Activated CD8-positive, alpha-beta memory T cell treated with anti-CD3 and anti-CD28 coated beads, Interleukin-2, amount 50 U/mL, for 48 hours (primary cell): ENCODE measurements at regions not wholly inside any gene's neighbourhood (a gene's known extent, or its start where the extent isn't known, plus 50 kb on each side); places are given as distances from the start of the nearest gene placed in this dataset.
"Not testable (repeated sequence)": the region's sequence is repeated elsewhere in the genome, so short reads cannot be mapped to it uniquely, and the experiment has no call there.

Experiments
- DNase-seq: peaks from one replicate; pipeline ENCODE4 v3.0.0-alpha.2; 2020

GRCh38 chr1:4461726-4462290, 192.6 kb upstream of the AJAP1 start:
- no peak for DNase-seq

GRCh38 chr1:4462831-4463484, 191.5 kb upstream of the AJAP1 start:
- DNase-seq: no peak

- DNase-seq: no peak
Observed at GRCh38 chr1:4463631-4464030, 190.8 kb upstream of the AJAP1 start.

GRCh38 chr1:4464478-4464877, 189.9 kb upstream of the AJAP1 start:
- DNase-seq: no peak

GRCh38 chr1:4467241-4467640, 187.2 kb upstream of the AJAP1 start:
- DNase-seq: no peak

GRCh38 chr1:4468386-4468785, 186.0 kb upstream of the AJAP1 start:
- no peak for DNase-seq

GRCh38 chr1:4468804-4469514, 185.4 kb upstream of the AJAP1 start:
- no peak for DNase-seq

GRCh38 chr1:4476394-4476793, 178.0 kb upstream of the AJAP1 start:
- no peak for DNase-seq

GRCh38 chr1:4481451-4481850, 173.0 kb upstream of the AJAP1 start:
- no peak for DNase-seq

- no peak for DNase-seq
Observed at GRCh38 chr1:4482526-4482925, 171.9 kb upstream of the AJAP1 start.

- DNase-seq: no peak
Observed at GRCh38 chr1:4483021-4483625, 171.3 kb upstream of the AJAP1 start.

- DNase-seq: no peak
Observed at GRCh38 chr1:4485398-4485797, 169.0 kb upstream of the AJAP1 start.

GRCh38 chr1:4485878-4486277, 168.5 kb upstream of the AJAP1 start:
- DNase-seq: no peak

GRCh38 chr1:4486408-4487120, 167.8 kb upstream of the AJAP1 start:
- DNase-seq: no peak

GRCh38 chr1:4488018-4488417, 166.4 kb upstream of the AJAP1 start:
- DNase-seq: no peak

GRCh38 chr1:4489486-4489885, 164.9 kb upstream of the AJAP1 start:
- DNase-seq: no peak

GRCh38 chr1:4489992-4490391, 164.4 kb upstream of the AJAP1 start:
- DNase-seq: not testable (repeated sequence)

GRCh38 chr1:4494027-4494426, 160.4 kb upstream of the AJAP1 start:
- no peak for DNase-seq

- no peak for DNase-seq
Observed at GRCh38 chr1:4494558-4494957, 159.9 kb upstream of the AJAP1 start.

GRCh38 chr1:4495809-4496208, 158.6 kb upstream of the AJAP1 start:
- DNase-seq: no peak

- no peak for DNase-seq
Observed at GRCh38 chr1:4500441-4500840, 154.0 kb upstream of the AJAP1 start.

GRCh38 chr1:4506591-4506990, 147.8 kb upstream of the AJAP1 start:
- DNase-seq: no peak

GRCh38 chr1:4509206-4509605, 145.2 kb upstream of the AJAP1 start:
- DNase-seq: no peak
